WI38 (cell line): ENCODE measurements at regions not wholly inside any gene's neighbourhood (a gene's known extent, or its start where the extent isn't known, plus 50 kb on each side); places are given as distances from the start of the nearest gene placed in this dataset.

ENCODE experiments used
- H3K4me3 ChIP-seq: 2 replicates; pipeline ENCODE4 v1.5.1; 2011; ENCODE audit warnings: low read depth, mild to moderate bottlenecking, control low read depth, low read length
- TF ChIP-seq, protein P1 (sequence below): IDR thresholded peaks from 2 replicates; pipeline ENCODE4 v1.5.1; 2012; ENCODE audit warnings: low read depth, mild to moderate bottlenecking, control low read depth, low read length

DNA sequence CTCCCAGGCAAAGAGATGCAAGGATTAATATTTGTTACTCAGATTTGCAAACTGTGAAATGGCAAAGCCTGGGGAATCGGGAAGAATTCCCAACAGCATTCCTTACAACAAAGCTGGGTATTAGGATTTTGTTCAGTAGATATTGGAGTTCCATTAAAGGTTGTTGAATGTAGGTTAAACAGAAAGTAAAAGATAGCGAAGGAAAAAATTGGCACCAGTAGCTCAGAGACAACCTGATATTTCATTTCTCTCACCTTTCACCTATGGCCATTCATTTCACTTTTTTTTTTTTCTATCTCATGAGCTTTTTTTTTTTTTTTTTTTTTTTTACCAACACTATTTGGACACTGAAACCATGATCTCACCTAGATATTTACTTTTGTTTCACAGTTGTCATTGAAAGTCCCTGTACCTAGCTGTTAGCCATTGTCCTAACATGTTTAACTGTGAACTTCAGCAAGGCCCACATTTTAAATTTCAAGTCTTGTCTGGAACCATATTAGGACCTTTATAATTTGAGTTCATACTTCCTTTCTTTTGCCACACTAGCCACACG, 552.5 kb downstream of the HAO1 start:
- no peak overlapping the region for H3K4me3 ChIP-seq
- TF ChIP-seq, protein P1, sequence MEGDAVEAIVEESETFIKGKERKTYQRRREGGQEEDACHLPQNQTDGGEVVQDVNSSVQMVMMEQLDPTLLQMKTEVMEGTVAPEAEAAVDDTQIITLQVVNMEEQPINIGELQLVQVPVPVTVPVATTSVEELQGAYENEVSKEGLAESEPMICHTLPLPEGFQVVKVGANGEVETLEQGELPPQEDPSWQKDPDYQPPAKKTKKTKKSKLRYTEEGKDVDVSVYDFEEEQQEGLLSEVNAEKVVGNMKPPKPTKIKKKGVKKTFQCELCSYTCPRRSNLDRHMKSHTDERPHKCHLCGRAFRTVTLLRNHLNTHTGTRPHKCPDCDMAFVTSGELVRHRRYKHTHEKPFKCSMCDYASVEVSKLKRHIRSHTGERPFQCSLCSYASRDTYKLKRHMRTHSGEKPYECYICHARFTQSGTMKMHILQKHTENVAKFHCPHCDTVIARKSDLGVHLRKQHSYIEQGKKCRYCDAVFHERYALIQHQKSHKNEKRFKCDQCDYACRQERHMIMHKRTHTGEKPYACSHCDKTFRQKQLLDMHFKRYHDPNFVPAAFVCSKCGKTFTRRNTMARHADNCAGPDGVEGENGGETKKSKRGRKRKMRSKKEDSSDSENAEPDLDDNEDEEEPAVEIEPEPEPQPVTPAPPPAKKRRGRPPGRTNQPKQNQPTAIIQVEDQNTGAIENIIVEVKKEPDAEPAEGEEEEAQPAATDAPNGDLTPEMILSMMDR = no peak

DNA sequence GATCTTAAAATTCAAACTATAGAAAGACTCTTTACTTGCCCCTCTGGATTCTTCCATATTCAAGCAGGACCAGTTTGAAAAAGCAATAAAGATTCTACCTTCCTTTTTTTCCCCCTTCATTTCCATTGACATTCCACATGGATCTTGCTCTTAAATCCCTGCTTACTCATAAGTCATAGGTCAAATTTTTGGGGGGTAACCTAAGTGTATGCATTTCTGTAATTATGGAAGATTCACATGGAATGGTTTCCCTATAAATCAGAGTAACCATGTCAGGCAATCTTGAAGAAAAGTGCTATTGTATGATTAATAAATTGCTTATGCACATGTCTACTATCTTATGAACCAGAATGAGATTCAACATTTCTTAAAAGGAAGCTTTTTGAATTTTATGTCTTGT, 551.0 kb downstream of the HAO1 start:
- H3K4me3 ChIP-seq = no peak overlapping the region

DNA sequence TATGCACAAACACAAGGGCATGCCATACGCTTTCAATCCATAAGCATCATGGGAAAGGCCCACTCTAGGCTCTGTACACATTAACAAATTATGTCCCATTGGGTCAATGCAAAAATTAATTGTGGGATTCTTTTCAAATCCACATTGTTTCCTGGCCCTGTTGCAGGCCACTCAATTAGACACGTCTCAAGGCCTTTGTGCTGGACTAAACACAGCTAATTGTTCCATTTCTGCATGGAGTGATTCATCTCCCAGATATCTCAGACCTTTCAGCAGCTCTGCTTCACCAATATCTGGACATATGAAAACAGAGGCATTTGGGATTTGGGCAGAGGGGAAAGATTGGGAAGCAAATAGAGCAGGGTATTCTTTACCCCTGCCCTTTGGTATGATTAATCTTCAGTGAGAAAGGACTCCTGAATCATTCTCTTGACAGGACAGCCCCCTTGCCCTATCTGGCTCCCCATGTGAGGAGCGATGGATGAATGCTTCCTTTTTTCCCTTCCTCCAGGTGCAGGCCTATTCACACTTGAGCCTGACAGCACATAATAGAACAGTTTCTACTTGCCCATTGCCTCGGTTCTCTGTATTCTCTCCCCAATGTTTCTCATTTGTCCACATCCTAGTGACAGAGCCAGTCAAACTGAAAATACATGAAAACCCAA, 547.6 kb downstream of the HAO1 start:
- TF ChIP-seq, protein P1 = no peak
- H3K4me3 ChIP-seq = no peak overlapping the region

More for the DNA sequence above, 551.0 kb downstream of the HAO1 start:
- TF ChIP-seq, protein P1 = no peak

DNA sequence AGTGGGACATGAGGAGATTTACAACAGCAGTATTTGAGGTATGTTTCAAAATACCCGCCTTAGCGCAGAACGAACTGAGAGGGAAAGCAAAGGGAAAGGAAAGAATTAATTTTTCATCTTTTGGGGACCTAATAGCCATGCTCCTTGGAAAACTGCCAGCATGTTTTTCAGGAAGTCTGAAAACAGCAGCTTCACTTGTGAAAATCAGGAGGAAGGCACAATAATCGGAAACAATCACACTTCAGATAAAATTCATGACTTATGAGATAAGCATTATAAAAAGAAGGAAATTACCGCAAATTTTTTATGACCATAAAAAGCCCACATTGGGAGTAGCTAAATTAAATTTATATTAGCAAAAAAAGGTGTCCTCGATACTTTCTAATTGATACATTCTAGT, 541.1 kb downstream of the HAO1 start:
- TF ChIP-seq, protein P1 = no peak
- no peak overlapping the region for H3K4me3 ChIP-seq

DNA sequence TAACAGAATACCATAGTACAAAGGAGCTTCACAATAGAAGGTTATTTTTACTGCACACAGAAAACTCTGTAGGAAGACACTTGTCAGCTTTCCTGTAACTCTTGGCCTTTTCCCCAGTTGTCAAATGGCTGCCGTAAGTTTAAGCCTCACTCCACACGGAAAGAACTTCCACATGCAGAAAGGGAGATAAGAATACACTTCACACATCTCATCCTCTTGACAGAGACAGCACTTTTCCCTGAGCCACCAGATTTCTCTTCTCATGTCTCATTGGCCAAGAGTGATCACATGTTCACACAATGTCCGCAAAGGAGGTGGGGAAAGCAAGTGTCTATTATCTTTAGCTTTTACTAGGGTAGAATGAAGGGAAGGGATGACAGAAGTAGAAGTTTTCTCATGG, 540.7 kb downstream of the HAO1 start:
- TF ChIP-seq, protein P1 = no peak

DNA sequence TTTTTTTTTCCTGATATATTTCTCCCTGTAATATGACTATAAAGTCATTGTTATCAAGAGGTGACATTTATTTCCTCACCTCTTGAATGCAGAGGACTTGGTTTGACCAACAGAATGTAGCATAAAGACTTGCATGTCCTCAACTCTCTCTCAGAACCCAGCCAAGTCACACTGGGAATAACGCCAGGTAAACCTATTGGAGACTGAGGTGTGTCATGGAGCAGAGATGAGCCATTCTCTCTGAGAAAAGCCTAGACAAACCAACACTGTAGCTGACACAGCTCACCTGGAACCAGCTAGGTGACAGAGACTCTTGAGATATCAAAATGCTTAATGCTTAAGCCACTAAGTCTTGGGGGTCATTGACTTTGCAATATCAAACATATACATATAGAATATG, 533.6 kb downstream of the HAO1 start:
- TF ChIP-seq, protein P1 = no peak
- H3K4me3 ChIP-seq = no peak overlapping the region

More for the DNA sequence above, 540.7 kb downstream of the HAO1 start:
- no peak overlapping the region for H3K4me3 ChIP-seq

DNA sequence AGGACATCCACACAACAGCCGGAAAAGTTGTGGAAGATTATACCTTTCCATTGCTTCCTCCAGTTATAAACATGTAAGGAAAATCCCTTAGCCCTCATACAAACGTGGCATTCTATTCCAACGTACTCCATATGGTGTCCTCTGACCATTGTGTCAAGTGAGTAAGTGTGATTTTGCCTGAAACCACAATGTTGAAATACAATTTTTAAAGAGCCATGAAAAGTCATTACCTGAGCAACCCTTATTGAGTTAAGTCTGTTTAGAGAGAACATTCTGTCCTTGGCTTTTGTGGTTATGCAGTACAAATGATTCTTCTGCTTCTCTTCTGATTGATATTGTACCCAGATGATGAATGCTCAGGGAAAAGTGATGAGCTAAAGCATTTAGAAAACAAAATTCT, 530.1 kb downstream of the HAO1 start:
- no peak overlapping the region for H3K4me3 ChIP-seq
- TF ChIP-seq, protein P1 = no peak
